H1 (cell line): ENCODE measurements at regions not wholly inside any gene's neighbourhood (a gene's known extent, or its start where the extent isn't known, plus 50 kb on each side); places are given as distances from the start of the nearest gene placed in this dataset.

Source experiments
- CTCF ChIA-PET: fragments of 300-600 bp; sonication (Branson Sonifier 250); formaldehyde crosslinking; loops from one replicate; lab custom pipeline; 2021; ENCODE audit not compliant: partially characterized antibody; lab: Charles Lee
- POLR2A ChIA-PET: fragments of 300-600 bp; sonication (Branson Sonifier 250); formaldehyde crosslinking; loops from one replicate; lab custom pipeline; 2021; ENCODE audit warnings: inconsistent platforms; ENCODE audit not compliant: partially characterized antibody; lab: Charles Lee
- DNase-seq, 2 experiments: peaks; one replicate each; pipeline versions ENCODE4 v3.0.0 to v3.0.0-alpha.2; 2010 to 2022; ENCODE audit warnings: low spot score in 2 of 2, low read depth in 1 of 2, mixed read lengths in 1 of 2
- FAIRE-seq: peaks from 2 replicates; lab custom pipeline; 2011; peaks lifted over from hg19 to GRCh38; lab: Jason Lieb, UNC
- H2AFZ ChIP-seq: 2 replicates; pipeline ENCODE4 v1.8.1; 2012; ENCODE audit warnings: low read length, inconsistent platforms
- H2AK5ac ChIP-seq: 2 replicates; pipeline ENCODE4 v1.6.1; 2013; ENCODE audit warnings: low read depth, low read length
- H2BK120ac ChIP-seq: replicated peaks from 2 replicates; pipeline ENCODE3; 2013; ENCODE audit warnings: low read depth, low read length, inconsistent platforms
- H2BK12ac ChIP-seq: 2 replicates; pipeline ENCODE4 v1.6.1; 2013; ENCODE audit warnings: low read depth, low read length
- H2BK15ac ChIP-seq: 2 replicates; pipeline ENCODE4 v1.6.1; 2013; ENCODE audit warnings: low read length
- H2BK20ac ChIP-seq: 2 replicates; pipeline ENCODE4 v1.6.1; 2013; ENCODE audit warnings: low read length
- H2BK5ac ChIP-seq: 2 replicates; pipeline ENCODE4 v1.6.1; 2013; ENCODE audit warnings: low read depth, low read length
- H3K14ac ChIP-seq: 2 replicates; pipeline ENCODE4 v1.6.1; 2013; ENCODE audit warnings: inconsistent platforms; ENCODE audit not compliant: insufficient read length
- H3K18ac ChIP-seq: 2 replicates; pipeline ENCODE4 v1.6.1; 2013; ENCODE audit warnings: low read length; ENCODE audit errors: extremely low read depth
- H3K23ac ChIP-seq: 2 replicates; pipeline ENCODE4 v1.6.1; 2013; ENCODE audit warnings: inconsistent platforms; ENCODE audit not compliant: insufficient read length
- H3K23me2 ChIP-seq: 2 replicates; pipeline ENCODE4 v1.6.1; 2013; ENCODE audit warnings: low read depth, low read length
- H3K27ac ChIP-seq: 2 replicates; pipeline ENCODE4 v1.6.1; 2011; ENCODE audit warnings: low read depth, low read length, inconsistent platforms
- H3K27me3 ChIP-seq, 4 experiments: replicated peaks in 1 of 4; 1 replicate in 1 of 4; 2 replicates in 3 of 4; pipeline versions ENCODE4 v1.6.1 to v1.8.1; 2011 to 2013; ENCODE audit warnings: low read length in 3 of 4, mild to moderate bottlenecking in 3 of 4, inconsistent platforms in 2 of 4, mixed read lengths in 2 of 4, moderate library complexity in 1 of 4; ENCODE audit not compliant: control insufficient read depth in 3 of 4, insufficient read depth in 3 of 4; ENCODE audit errors: extremely low read depth in 1 of 4
- H3K36me3 ChIP-seq, 4 experiments: 2 replicates each; pipeline versions ENCODE4 v1.6.1 to v1.8.1; 2011 to 2013; ENCODE audit warnings: mild to moderate bottlenecking in 4 of 4, low read length in 3 of 4, moderate library complexity in 2 of 4, control low read depth in 1 of 4, inconsistent platforms in 1 of 4; ENCODE audit not compliant: insufficient read depth in 4 of 4, control insufficient read depth in 2 of 4
- H3K4ac ChIP-seq: replicated peaks from 2 replicates; pipeline ENCODE3; 2013; ENCODE audit warnings: low read length, low read depth, mixed read lengths, inconsistent platforms; ENCODE audit not compliant: insufficient read length
- H3K4me1 ChIP-seq, 4 experiments: replicated peaks in 1 of 4; 1 replicate in 1 of 4; 2 replicates in 3 of 4; pipeline versions ENCODE4 v1.6.1 to v1.8.1; 2011 to 2013; ENCODE audit warnings: low read length in 3 of 4, inconsistent platforms in 2 of 4, mixed read lengths in 1 of 4; ENCODE audit not compliant: insufficient read depth in 4 of 4, control insufficient read depth in 3 of 4
- H3K4me2 ChIP-seq, 2 experiments: 2 replicates each; pipeline versions ENCODE4 v1.6.1 to v1.8.1; 2011 to 2013; ENCODE audit warnings: low read depth in 2 of 2, low read length in 2 of 2, control low read depth in 1 of 2, inconsistent platforms in 1 of 2, mild to moderate bottlenecking in 1 of 2; ENCODE audit not compliant: insufficient read depth in 1 of 2
- H3K4me3 ChIP-seq, 4 experiments: fragments of 200-600, 300-600 bp in 1 of 4; sonication (generic), shearing (Covaris generic), sonication (Bioruptor Twin) in 1 of 4; 2 replicates each; pipeline versions ENCODE4 v1.5.1 to v1.8.1; 2011 to 2016; ENCODE audit warnings: low read length in 4 of 4, low read depth in 3 of 4, control low read depth in 2 of 4, inconsistent platforms in 2 of 4, mild to moderate bottlenecking in 2 of 4, mixed read lengths in 1 of 4, moderate library complexity in 1 of 4; ENCODE audit not compliant: insufficient read depth in 2 of 4; ENCODE audit errors: extremely low read depth in 1 of 4
- H3K56ac ChIP-seq: replicated peaks from 2 replicates; pipeline ENCODE3; 2013; ENCODE audit warnings: low read depth, mild to moderate bottlenecking, mixed read lengths, low read length, inconsistent platforms; ENCODE audit not compliant: insufficient read length
- H3K79me1 ChIP-seq: 2 replicates; pipeline ENCODE4 v1.6.1; 2013; ENCODE audit warnings: low read depth, low read length, control low read depth
- H3K79me2 ChIP-seq, 2 experiments: 2 replicates each; pipeline versions ENCODE4 v1.6.1 to v1.8.1; 2012 to 2013; ENCODE audit warnings: low read length in 2 of 2, mild to moderate bottlenecking in 2 of 2, inconsistent platforms in 1 of 2; ENCODE audit not compliant: insufficient read depth in 2 of 2, control insufficient read depth in 1 of 2
- H3K9ac ChIP-seq, 4 experiments: replicated peaks in 1 of 4; 1 replicate in 1 of 4; 2 replicates in 3 of 4; pipeline versions ENCODE4 v1.6.1 to v1.8.1; 2011 to 2013; ENCODE audit warnings: low read depth in 3 of 4, low read length in 3 of 4, control low read depth in 2 of 4, mild to moderate bottlenecking in 2 of 4, moderate library complexity in 2 of 4, inconsistent platforms in 1 of 4; ENCODE audit errors: extremely low read depth in 1 of 4
- H3K9me3 ChIP-seq, 2 experiments: 2 replicates each; pipeline versions ENCODE4 v1.6.1 to v1.8.1; 2012 to 2013; ENCODE audit warnings: mild to moderate bottlenecking in 2 of 2, moderate library complexity in 2 of 2, control low read depth in 1 of 2, inconsistent platforms in 1 of 2, low read depth in 1 of 2, low read length in 1 of 2, mixed read lengths in 1 of 2; ENCODE audit not compliant: insufficient read depth in 2 of 2
- H4K20me1 ChIP-seq, 2 experiments: replicated peaks in 1 of 2; 2 replicates each; pipeline versions ENCODE3 to v1.8.1; 2011 to 2013; ENCODE audit warnings: inconsistent platforms in 2 of 2, low read length in 2 of 2, mild to moderate bottlenecking in 1 of 2; ENCODE audit not compliant: insufficient read depth in 2 of 2, control insufficient read depth in 1 of 2
- H4K5ac ChIP-seq: 2 replicates; pipeline ENCODE4 v1.6.1; 2013; ENCODE audit warnings: low read length, low read depth, mixed read lengths, inconsistent platforms; ENCODE audit not compliant: insufficient read length
- H4K8ac ChIP-seq: 2 replicates; pipeline ENCODE4 v1.8.0; 2013; ENCODE audit warnings: mild to moderate bottlenecking, moderate library complexity, low read length, inconsistent platforms; ENCODE audit not compliant: insufficient read depth; ENCODE audit errors: extremely low read depth
- H4K91ac ChIP-seq: replicated peaks from 2 replicates; pipeline ENCODE3; 2013; ENCODE audit warnings: low read length, mixed read lengths, inconsistent platforms; ENCODE audit not compliant: insufficient read length
- BRCA1 ChIP-seq: IDR thresholded peaks from 2 replicates; pipeline ENCODE4 v1.6.1; 2012; ENCODE audit warnings: low read depth, low read length, improper control_type of control experiment
- GABPA ChIP-seq: IDR thresholded peaks from 2 replicates; pipeline ENCODE4 v1.6.1; 2011; ENCODE audit warnings: mild to moderate bottlenecking, low read length, moderate library complexity, borderline replicate concordance; ENCODE audit not compliant: insufficient read depth
- HDAC2 ChIP-seq, 2 experiments: fragments of 300-600 bp in 1 of 2; sonication (generic) in 1 of 2; IDR thresholded peaks; 2 replicates each; pipeline ENCODE4 v1.6.1; 2011 to 2012; ENCODE audit warnings: low read depth in 2 of 2, low read length in 2 of 2, mild to moderate bottlenecking in 2 of 2, moderate library complexity in 2 of 2, borderline replicate concordance in 1 of 2, inconsistent platforms in 1 of 2
- KDM4A ChIP-seq: IDR thresholded peaks from one replicate; pipeline ENCODE4 v1.7.1; 2012; ENCODE audit warnings: low read depth, mild to moderate bottlenecking, moderate library complexity, low read length, inconsistent platforms; ENCODE audit not compliant: severe bottlenecking
- KDM5A ChIP-seq: fragments of 200-600 bp; IDR thresholded peaks from 2 replicates; pipeline ENCODE4 v1.7.1; 2012; ENCODE audit warnings: mild to moderate bottlenecking, low read length, inconsistent platforms, mixed read lengths
- POLR2A ChIP-seq, 2 experiments: IDR thresholded peaks; 1 replicate in 1 of 2; 2 replicates in 1 of 2; pipeline ENCODE4 v1.6.1; 2011; ENCODE audit warnings: low read depth in 2 of 2, low read length in 2 of 2, mild to moderate bottlenecking in 2 of 2; ENCODE audit errors: control extremely low read depth in 1 of 2
- RBBP5 ChIP-seq: IDR thresholded peaks from 2 replicates; pipeline ENCODE4 v1.7.1; 2012; ENCODE audit warnings: low read depth, mild to moderate bottlenecking, inconsistent platforms, low read length, moderate library complexity, borderline replicate concordance
- TAF7 ChIP-seq: optimal IDR thresholded peaks from 2 replicates; pipeline ENCODE3; 2011; ENCODE audit warnings: low read depth, mild to moderate bottlenecking, inconsistent platforms, low read length, moderate library complexity, borderline replicate concordance
- WGBS, 2 experiments: shearing (Covaris generic) in 1 of 2; methylation state at CpG; one replicate each; pipeline versions ENCODE4 v1.1.6 to v1.1.7; 2013 to 2015; ENCODE audit warnings: low lambda C conversion rate in 2 of 2, mixed read lengths in 2 of 2, inconsistent platforms in 1 of 2, low coverage in 1 of 2, missing lambda C conversion rate in 1 of 2; ENCODE audit not compliant: insufficient replicate concordance in 2 of 2, insufficient coverage in 1 of 2, insufficient read length in 1 of 2; ENCODE audit errors: extremely low coverage in 1 of 2, missing lambda C conversion rate in 1 of 2; 5-methylcytosine and 5-hydroxymethylcytosine counted together

DNA sequence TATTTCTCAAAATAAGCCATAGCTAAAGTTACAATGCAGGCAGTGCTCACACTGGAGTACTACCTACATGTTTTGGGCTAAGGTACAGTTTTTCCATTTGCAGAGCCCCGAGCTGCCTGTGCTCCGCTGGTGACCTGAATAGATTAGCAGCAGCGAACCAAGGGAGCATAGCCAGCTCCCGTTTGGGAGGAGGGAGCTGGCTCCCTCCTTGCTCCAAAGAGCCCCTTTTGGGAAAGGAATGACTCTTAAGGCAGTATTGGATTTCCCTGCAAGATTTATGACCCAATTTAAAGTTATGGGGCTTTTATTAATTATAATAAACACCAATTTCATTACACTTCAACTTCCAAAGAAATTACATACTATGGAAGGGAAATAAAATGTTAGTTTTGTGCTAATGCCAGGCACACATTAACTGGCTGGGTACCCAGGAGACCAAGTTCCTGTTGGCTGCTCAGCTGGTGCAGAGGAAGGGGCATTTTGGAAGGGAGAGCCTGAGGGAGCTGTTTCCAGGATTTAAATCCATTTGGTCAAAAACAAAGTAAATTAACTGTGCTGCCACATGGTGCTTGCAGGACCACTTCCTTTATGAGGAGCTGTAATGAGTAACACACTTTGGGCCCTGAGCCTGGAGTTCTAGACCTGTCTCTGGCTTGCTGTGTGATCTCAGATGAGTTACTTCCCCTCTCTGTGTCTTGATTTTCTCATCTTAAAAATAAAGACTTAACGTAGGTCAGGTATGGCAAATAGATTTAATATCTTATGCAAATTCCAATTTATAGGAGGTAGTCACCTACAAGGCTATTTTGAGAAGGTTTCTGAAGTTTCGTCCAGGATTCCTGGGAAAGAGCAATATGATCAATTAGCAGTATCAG is 362.1 kb upstream of the CCL2 start:
- H3K23me2 ChIP-seq: no peaks in the 10 kb centered on the region
- TF ChIP-seq TAF7 (no peak), HDAC2 (IDR thresholded peaks at IDR 0.05; ENCODE audit: borderline replicate concordance in 1 of 2, low read depth in 2 of 2, low read length in 2 of 2) (no peak), POLR2A (IDR thresholded peaks at IDR 0.05; ENCODE audit: control extremely low read depth in 1 of 2, low read depth in 2 of 2, low read length in 2 of 2) (no peak), KDM5A (no peak), GABPA (no peak), RBBP5 (no peak), KDM4A (no peak), BRCA1 (no peak)
- H3K4me3 ChIP-seq: no peak overlapping the region
- FAIRE-seq (no peak), DNase-seq (no peak)
- H3K9ac ChIP-seq: no peak overlapping the region
- H3K9me3 ChIP-seq: no peaks in the 10 kb centered on the region
- no peak overlapping the region for H3K4me2 ChIP-seq
- no peak overlapping the region for H3K18ac ChIP-seq
- no peak overlapping the region for H3K56ac ChIP-seq
- ChIA-PET CTCF (interaction anchor here (1.2 to 1.8 kb wide), 2 partner anchors 9 to 113 kb away, joined by 3 to 4 read pairs; no protein-coding TSS in a partner anchor), POLR2A (no interaction called here)
- no peak overlapping the region for H3K27ac ChIP-seq
- no peak overlapping the region for H4K8ac ChIP-seq
- H3K14ac ChIP-seq: no peak overlapping the region
- peaks cover 0 to 4% (median under 1%) of the 10 kb centered on the region in 4 experiments; a peak in 2 of 7 replicates for H3K4me1 ChIP-seq
- no peaks in the 10 kb centered on the region for H3K79me1 ChIP-seq
- H3K4ac ChIP-seq: no peak overlapping the region
- no peak overlapping the region for H4K91ac ChIP-seq
- H4K20me1 ChIP-seq: no peaks in the 10 kb centered on the region
- H2AK5ac ChIP-seq: no peak overlapping the region
- H2BK120ac ChIP-seq: no peak overlapping the region
- H2BK12ac ChIP-seq: no peak overlapping the region
- H2BK15ac ChIP-seq: no peak overlapping the region
- no peak overlapping the region for H2BK20ac ChIP-seq
- H3K79me2 ChIP-seq: no peaks in the 10 kb centered on the region
- WGBS, 2 experiments: 75% methylated on average over 6 of the region's 6 CpGs; no CpG with 5 or more reads in 1 of the 2 experiments
- H2AFZ ChIP-seq: no peak overlapping the region
- no peaks in the 10 kb centered on the region for H3K36me3 ChIP-seq
- H3K27me3 ChIP-seq: no peaks in the 10 kb centered on the region
- no peak overlapping the region for H3K23ac ChIP-seq
- H4K5ac ChIP-seq: no peak overlapping the region
- H2BK5ac ChIP-seq: no peak overlapping the region
